DMS79 treated with DMSO at 0.1 percent for 48 hours (cell line): ENCODE measurements at regions not wholly inside any gene's neighbourhood (a gene's known extent, or its start where the extent isn't known, plus 50 kb on each side); places are given as distances from the start of the nearest gene placed in this dataset.
"Not testable (repeated sequence)": the region's sequence is repeated elsewhere in the genome, so short reads cannot be mapped to it uniquely, and the experiment has no call there.

Source experiments
- DNase-seq: peaks from one replicate; lab custom pipeline; 2025; lab: John Stamatoyannopoulos, UW

DNA sequence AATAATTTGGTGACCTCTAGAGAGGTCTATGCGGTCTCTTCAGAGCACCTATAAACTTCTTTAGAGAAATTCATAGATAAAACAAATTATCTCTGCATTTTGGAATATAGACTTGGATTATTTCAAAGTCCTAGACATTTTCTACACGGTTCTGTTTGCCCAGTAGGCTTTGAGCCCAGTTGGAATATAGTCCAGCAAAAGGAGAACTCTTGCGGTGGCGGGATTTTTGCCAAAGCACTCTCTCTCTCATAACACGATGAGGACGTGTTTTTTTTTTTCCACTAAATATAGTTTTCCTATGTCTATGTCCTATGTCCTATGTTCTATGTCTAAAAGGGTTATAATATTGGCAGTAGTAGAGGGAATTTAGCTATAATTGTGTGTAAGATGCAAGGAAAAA, 164.9 kb upstream of the AGR3 start:
- no peak for DNase-seq

DNA sequence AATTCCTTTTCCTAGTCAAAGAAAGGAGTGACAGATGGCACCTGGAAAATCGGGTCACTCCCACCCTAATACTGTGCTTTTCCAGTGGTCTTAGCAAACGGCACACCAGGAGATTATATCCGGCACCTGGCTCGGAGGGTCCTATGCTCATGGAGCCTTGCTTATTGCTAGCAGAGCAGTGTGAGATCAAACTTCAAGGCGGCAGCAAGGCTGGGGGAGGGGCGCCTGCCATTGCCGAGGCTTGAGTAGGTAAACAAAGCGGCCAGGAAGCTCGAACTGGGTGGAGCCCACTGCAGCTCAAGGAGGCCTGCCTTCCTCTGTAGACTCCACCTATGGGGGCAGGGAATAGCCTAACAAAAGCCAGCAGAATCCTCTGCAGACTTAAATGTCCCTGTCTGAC, 171.4 kb upstream of the AGR3 start:
- not testable (repeated sequence) for DNase-seq

DNA sequence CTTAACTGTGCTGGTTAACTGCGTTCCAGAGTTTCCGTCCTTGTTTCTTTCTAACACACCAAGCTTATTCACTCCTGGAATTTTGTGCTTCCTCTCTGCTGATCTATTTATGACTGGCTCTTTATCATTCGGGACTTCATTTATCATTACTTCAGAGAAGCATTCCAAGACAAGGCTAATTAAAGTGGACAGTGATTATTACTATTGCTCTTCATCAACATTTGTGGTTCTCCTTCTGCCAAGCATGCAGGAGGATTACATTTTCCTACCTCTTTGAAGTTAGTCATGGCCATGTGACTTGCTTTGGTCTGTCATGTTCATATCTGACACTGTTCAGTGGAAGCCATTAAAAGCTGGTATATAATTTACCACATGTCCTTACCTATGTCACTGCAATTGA, 172.4 kb upstream of the AGR3 start:
- no peak for DNase-seq

DNA sequence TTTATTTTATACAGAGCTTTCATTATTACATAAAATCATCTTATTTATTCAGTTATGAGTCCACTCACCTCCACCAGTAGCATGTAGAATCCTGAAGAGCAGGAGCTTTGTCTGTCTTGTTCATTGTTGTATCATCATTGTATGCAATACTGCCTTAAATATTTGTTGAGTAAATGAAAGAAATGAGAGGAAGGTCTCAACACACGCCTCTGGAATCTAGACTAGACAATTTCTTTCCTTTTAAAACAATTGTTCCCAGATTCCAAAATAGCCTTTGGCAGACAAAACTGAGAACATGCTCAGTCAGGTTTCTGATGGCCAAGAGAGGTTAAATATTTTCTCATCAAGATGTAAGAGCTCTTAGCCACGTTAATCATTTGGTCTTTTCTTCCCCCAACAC, 173.1 kb upstream of the AGR3 start:
- DNase-seq = no peak

DNA sequence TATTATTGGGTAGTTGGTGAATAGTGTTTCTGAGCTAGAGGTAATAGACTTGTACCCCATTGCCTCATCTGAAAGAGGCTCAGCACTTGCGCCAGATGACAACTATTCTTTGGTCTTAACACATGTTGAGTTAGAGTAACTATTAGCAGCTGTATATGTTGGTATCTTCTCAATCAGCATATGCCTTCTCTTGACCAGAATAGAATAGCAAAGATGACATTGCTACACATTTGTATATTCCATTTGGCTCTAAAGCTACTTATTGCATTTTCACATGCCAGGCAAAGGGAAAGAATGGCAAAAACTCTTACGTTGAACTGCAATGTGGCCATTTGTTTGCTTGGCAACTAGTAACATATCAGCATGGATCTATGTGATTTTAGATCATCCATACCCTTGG, 173.8 kb upstream of the AGR3 start:
- DNase-seq = no peak

DNA sequence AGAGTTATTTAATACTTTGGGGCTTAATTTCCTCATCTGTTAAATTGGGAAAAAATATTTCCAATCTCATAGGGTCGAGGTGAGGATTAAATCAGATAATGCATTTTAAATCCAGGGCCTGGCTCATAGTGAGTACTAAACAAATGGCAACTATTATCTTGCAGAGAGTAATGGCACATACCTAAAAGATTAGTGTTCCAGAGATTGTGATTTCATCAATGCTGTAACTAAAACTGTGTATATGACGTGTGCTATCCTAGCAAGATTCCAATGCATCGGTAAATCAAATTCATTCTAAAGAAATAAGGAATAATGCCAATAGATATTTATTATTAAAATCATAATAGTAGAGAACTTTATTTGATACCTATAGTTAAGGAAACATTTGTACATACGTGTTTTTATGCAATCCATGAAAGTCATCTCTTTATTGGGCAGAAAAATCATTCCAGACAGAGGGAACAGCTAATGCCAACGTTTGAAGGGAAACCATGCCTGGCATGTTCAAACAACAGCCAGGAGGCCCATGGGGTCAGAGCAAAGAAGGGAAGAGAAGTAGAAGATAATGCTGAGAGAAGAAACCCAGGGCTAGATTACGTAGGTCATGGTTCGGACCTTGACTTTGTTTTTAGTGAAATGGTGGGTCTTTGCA, 174.8 kb upstream of the AGR3 start:
- DNase-seq = no peak

DNA sequence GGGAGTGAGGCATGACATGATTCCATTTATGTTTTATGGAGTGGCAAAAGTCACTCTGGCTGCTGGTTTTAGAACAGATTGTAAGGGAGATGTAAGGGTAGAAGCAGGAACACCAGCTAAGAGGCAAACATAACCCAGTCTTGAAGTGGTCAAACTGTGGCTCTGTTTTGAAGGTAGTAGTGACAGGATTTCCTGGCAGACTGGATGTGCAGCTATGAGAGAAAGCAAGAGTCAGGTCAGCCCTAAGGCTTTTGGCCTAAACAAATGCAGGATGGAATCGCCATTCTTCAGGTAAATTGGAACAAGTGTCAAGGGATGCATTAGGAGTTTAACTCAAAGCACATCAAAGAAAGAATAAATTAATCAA, 175.3 kb upstream of the AGR3 start:
- DNase-seq = no peak

DNA sequence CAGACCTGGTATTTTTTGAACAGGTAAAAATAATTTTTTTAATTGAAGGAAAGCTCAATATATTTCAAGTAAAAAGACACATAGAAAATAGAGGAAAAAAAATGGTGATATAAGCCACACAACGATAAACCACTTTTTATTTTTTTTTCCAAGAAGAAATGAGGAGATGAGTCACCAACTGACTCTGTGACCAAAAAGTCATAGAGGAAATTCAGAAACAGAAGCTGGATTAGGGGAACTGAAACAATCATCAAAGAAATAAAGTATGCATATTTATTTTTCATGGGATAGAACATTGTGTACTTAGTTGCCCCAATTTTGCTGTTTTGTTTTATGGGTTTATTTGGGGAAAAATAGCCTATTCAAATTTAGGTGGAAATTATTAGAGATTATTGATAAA, 176.8 kb upstream of the AGR3 start:
- no peak for DNase-seq

DNA sequence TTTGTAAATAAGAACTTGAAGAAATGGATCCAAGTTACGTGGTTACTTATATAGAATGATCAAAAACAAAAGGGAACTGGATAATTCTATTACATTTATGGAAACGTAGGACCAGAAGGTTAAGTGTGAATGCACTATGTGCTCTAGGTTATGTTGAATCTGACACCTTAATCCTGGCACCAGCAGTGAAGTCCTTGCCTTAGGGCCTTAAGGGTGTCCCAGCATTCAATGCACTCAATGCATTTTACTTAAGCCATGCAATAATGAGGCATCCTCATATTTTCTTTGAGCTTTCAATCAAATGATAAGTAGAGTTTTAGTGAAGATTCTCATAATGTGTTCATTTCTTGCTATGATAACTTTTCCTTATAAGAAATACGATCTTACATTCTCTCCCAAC, 178.3 kb upstream of the AGR3 start:
- DNase-seq = no peak

DNA sequence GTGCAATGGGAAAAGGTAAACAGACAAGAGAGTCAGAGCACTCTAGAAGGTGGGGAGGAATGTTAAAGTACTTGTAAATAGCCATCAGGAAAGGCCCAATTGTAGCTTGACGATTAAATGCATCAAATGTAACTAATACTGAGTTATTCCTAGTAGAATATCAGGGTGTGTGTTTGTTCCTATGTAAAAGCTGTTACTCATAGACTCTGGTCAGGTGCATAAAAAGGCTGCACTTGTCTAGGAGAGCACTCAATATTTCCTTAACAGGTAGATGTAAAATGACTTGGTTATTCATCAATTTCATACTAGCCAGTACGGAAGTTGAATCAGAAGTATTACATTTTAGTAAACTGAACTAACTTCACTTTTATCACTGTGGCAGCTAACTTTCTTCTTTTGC, 179.7 kb upstream of the AGR3 start:
- no peak for DNase-seq

DNA sequence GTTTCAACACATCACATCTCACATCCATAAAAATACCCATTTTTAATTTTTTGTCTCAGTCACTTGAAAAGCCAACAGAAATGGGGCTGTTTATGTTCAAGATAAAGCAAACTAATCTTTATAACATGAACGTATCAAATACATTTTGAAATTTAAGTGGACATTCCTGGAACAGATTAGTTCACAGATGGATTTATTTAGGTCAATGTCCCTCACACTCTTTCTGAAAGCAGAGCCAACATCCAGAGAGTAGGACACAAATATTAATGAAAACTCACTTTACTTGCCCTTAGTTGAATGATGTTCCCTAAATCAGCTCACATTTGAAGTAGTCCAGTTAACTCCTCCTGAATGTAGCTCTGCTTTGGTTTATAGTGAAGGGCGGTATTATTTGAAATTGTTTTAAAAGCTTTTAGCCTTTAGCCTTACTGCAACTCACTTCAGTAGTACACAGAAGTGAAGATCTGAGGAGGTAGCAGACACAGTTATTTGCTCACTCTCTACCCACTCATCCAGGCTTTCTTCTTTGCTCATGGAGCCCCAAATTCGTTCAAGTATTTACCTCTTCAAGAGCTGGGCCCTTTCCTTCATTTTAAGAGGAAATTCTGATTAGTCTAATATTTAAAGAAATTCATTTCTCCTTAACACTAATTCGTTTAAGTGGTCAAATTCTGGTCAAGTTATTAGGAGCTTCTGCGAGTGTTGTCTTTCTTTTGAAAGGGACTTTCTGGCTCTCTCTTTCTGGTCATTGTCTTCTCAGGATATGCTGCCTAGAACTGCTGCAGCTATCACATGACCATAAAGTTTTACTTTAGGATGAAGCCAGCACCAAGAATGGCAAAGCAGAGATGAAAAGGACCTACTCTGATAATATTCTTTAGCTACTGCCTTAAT, 180.6 kb upstream of the AGR3 start:
- DNase-seq = no peak

DNA sequence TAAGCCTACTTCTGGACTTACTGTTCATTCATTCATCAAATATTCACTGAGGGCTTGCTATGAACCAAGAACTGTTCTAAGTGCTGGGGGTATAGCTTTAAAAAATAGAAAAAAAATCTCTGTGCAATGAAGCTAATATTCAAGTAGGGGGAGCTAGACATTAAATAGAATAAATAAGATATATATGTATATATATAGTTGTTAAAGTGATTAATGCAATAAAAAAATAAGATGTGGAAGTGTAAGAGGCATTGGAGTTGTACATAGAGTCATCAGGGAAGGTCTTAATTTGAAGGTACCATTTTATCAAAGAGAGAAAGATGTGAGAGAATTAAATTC, 181.2 kb upstream of the AGR3 start:
- DNase-seq = no peak

DNA sequence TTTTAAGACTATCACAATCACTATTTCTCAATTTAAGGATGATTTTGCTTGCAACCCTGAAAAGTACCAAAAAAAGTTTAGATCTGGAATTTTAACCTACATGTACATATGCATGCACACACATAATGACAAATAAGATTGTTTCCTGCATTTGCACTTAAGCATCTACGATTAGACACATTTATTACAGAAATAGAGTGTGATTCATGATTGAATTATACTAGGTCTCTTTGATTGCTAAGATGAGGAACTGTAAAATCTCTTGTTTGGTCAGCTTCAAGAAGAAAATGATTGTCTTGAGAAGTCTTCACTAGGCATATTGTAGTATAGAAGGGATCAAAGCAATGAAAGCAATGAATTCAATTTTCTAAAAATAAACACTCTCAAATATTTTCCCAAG, 185.9 kb upstream of the AGR3 start:
- no peak for DNase-seq

DNA sequence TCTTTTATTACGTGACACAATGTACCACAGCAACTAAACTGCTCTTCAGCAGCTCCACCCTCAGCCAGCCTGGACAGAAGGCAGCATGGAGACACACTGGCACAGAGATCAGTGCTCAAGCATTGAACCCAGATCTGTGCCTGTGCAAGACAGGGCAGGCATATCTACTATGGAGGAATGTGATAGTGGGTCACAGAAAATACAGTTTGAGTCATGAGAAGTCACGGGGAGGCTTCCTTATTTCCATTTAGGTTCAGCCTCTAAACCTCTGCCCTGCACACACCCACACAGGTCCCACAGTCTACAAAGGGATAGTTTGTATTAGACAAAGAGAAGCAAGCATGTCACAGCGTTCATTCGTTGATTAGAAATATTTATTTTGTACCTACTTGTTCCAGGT, 187.4 kb upstream of the AGR3 start:
- DNase-seq = no peak

DNA sequence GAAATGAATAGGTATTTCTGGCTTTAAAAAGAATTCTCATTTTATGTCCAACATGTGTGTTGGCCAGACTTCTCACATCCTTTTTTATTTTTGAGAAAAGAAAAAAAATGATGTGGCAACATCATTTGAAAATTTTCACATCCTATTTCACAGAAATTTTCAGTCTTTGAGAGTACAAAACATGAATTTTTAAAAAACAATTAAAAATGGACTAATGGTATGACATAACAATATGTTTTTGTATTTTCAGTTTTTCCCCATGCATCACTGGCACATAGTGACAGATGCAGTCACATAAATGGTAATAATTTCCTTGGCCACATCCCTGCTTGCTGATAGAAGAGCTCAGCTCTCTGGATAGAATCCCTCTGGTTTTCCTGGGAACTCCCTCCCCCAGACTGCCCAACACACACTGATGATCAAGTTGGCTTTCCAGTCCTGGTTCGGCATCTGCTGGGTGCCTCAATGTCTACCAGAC, 188.5 kb upstream of the AGR3 start:
- no peak for DNase-seq

DNA sequence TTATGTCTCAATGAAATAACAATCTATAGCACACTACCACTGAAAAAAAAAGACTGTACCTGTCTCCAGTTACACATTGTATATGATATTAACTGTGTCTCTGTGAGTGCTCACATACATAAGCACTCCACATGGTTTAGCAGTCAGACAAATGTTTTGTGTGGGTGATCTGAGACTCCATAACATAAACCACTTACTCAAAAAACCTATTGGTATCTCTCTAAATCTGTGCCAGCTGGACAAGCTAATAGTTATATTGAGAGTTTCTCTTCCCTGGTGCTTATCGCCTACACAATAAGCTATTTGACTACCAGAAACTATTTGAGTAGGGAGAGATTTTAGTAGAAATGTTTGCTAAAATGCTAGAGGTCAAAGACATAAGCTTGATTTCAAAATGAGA, 190.1 kb upstream of the AGR3 start:
- DNase-seq = no peak

DNA sequence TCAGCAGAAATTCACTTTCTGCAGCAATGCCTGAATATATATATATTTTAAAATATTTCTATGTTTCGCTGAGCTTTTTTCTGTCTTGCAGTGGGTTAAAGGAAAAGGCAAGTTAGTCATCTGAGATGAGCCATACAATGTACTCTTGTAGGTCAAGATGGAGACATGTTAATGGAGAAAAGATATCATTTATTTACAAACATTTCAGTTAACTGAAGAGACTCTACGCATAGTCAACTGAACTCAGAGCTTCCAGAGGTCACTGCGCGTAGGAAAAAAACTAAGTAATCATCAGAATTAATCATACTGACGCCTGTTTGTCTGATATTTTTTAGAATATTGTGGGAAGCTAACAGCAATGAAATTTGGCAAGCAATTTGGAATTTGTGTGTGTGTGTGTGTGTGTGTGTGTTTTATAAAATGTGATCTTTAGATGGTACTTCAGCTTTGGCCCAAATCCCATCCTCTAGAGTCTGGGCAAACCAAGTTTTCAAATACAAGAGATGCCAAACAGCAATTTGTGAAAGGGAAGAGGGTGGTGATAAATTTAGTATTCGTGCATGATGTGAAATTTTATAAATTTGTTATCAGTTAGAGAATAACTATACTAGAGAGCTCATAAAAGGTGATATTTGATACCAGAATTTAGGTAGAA, 193.9 kb upstream of the AGR3 start:
- DNase-seq = peak; percentile 7

DNA sequence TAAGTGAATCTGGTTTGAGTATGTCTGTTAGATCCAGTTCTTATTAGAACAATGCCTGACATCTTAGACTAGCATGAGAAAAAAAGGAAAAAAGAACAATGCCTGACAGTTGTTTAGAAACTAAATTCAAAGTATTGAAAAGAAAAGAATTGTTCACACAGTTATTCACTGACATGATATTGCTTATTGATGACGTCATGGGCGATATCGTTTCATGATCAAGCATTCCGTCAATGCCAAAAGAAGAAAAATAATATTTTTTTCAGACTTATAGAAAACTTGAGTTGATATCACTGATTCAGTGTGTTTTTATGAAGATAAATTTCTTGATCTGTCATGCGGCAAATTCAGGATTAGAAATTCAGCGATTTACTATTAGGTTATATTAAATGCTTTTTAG, 196.5 kb upstream of the AGR3 start:
- no peak for DNase-seq

DNA sequence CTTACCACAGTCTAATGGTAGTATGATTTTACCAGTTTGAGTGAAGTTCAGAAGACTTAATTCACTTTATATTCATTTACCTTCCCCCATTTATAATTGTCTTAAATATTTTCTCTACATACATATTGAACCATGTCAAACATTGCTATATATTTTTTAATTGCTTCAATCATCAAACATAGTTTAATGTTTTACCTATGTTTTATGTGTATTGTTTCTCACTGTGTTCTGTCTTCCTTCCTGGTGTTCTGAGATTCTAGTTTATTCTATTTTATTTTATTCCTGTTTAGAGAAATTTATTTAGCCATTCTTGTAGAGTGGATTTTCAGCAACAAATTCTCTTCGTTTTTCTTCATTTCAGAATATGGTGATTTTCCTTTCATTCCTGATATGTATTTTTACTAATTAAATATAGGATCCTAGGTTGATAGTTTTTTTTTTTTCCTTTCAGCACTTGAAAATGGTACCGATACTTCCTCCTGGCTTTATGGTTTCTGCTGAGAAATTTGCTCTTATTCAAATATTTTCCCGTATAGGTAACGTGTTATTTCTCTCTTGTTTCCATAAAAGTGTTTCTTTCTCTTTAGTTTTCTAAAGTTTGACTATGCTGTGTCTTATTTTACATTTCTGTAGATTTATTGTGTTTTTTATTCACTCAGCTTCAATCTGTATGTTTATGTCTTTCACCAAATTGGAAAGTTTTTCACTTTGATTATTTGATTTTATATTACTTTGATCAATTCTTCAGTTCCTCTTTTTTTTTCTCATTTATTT, 201.8 kb upstream of the AGR3 start:
- DNase-seq = no peak

DNA sequence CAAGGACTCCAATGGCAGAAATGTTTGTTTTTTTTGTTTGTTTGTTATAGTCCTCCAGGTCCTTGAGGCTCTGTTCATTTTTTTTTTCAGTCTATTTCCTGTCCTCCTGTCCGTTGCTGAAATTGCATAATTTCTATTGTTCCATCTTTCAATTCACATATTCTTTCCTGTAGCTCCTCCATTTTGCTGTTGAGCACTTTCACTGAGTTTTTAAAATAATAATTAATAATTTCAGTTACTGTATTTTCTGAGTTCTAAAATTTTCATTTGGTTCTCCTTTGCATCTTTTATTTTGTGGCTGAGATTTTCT, 202.3 kb upstream of the AGR3 start:
- DNase-seq = no peak

DNA sequence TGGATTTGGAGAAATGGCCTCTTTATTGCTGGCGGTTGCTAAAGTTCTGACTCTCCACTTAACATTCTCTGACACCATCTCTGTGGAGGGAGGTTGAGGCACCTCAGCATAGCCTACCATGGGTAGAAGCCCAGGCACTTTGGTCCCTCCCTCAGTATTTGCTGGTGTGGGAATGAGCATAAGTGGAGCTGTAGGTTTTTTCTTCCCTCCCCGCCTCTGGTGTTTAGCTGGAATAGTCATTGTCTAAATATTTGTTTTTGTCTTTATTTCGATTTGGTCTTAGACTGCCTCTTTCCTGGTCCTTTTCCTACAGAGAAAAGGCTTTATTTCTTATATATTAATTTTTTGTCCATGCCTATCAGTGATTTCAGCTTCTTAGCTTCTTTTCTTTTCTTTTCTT, 203.4 kb upstream of the AGR3 start:
- no peak for DNase-seq

DNA sequence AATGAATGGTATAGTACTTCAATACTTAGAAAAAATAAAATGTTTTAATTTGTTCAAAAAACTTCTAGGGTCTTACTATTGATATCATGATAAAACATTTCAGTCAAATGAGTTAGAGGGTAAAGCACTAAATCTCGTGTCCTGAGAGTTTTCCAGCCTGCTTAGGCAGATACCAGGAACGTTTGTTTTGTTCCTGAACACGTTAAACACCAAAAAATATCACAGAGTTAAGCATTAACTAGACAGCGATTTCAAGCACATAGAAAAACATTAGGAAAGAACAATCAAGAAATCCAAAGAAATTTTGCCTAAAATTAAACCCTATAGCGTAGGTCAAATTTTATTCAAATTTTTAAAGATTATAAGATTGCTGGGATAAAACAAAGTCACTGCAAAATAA, 204.6 kb upstream of the AGR3 start:
- DNase-seq = no peak

DNA sequence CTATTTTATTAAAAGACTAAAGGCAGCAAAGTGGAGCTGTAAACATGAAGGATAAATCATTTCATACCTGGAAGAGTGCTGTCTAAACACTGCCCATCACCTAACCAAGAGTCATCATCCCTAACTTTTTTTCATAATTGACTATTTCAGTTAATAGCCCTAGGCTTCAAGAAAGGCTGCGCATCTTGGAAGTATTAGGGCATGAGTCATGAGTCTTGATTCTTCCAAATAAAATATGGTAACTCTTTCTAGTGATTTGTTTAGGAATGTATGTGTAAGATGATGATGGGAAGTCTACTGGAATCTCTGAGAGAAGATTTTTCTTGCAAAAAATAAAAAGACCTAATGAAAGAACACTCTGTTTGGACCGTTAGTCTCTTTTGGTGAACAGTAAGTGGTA, 207.7 kb upstream of the AHR start:
- DNase-seq = no peak
